AG08396 (cell line): ENCODE measurements at regions not wholly inside any gene's neighbourhood (a gene's known extent, or its start where the extent isn't known, plus 50 kb on each side); places are given as distances from the start of the nearest gene placed in this dataset.
"Not testable (repeated sequence)": the region's sequence is repeated elsewhere in the genome, so short reads cannot be mapped to it uniquely, and the experiment has no call there.

ENCODE experiments used
- DNase-seq: peaks from one replicate; pipeline ENCODE4 v3.0.0; 2012; ENCODE audit warnings: low spot score, mixed read lengths

- no peak for DNase-seq
Observed at GRCh38 chr13:34361560-34361959, 543.6 kb downstream of the RFC3 start.

- DNase-seq, result no peak
Observed at GRCh38 chr13:34363266-34363665, 545.3 kb downstream of the RFC3 start.

GRCh38 chr13:34364633-34365032 is 546.7 kb downstream of the RFC3 start:
- no peak for DNase-seq

- DNase-seq, result no peak
Observed at GRCh38 chr13:34369931-34370330, 552.0 kb downstream of the RFC3 start.

GRCh38 chr13:34371108-34371507 is 553.2 kb downstream of the RFC3 start:
- DNase-seq, result no peak

GRCh38 chr13:34371645-34372395 is 553.9 kb downstream of the RFC3 start:
- DNase-seq, result no peak

GRCh38 chr13:34372581-34372980 is 554.6 kb downstream of the RFC3 start:
- no peak for DNase-seq

GRCh38 chr13:34376483-34376882 is 558.5 kb downstream of the RFC3 start:
- DNase-seq, result no peak

GRCh38 chr13:34381228-34381627 is 560.8 kb upstream of the NBEA start:
- DNase-seq, result no peak

- no peak for DNase-seq
Observed at GRCh38 chr13:34383728-34384127, 558.3 kb upstream of the NBEA start.

GRCh38 chr13:34386229-34386628 is 555.8 kb upstream of the NBEA start:
- DNase-seq, result not testable (repeated sequence)

- peak; percentile 13 for DNase-seq
Observed at GRCh38 chr13:34391076-34391475, 551.0 kb upstream of the NBEA start.

- DNase-seq, result no peak
Observed at GRCh38 chr13:34401696-34402095, 540.4 kb upstream of the NBEA start.

GRCh38 chr13:34405410-34406181 is 536.5 kb upstream of the NBEA start:
- DNase-seq, result no peak

GRCh38 chr13:34408640-34409039 is 533.4 kb upstream of the NBEA start:
- DNase-seq, result no peak

- DNase-seq, result no peak
Observed at GRCh38 chr13:34409496-34410182, 532.4 kb upstream of the NBEA start.

GRCh38 chr13:34410678-34411077 is 531.4 kb upstream of the NBEA start:
- no peak for DNase-seq

- no peak for DNase-seq
Observed at GRCh38 chr13:34411177-34411576, 530.9 kb upstream of the NBEA start.

GRCh38 chr13:34411894-34412293 is 530.2 kb upstream of the NBEA start:
- no peak for DNase-seq

GRCh38 chr13:34412295-34412694 is 529.8 kb upstream of the NBEA start:
- no peak for DNase-seq

- no peak for DNase-seq
Observed at GRCh38 chr13:34412817-34413375, 529.2 kb upstream of the NBEA start.

GRCh38 chr13:34413538-34414210 is 528.4 kb upstream of the NBEA start:
- no peak for DNase-seq
